H1 (cell line): ENCODE measurements at regions not wholly inside any gene's neighbourhood (a gene's known extent, or its start where the extent isn't known, plus 50 kb on each side); places are given as distances from the start of the nearest gene placed in this dataset.

Experiments
- CTCF ChIA-PET: fragments of 300-600 bp; sonication (Branson Sonifier 250); formaldehyde crosslinking; loops from one replicate; lab custom pipeline; 2021; ENCODE audit not compliant: partially characterized antibody; lab: Charles Lee
- POLR2A ChIA-PET: fragments of 300-600 bp; sonication (Branson Sonifier 250); formaldehyde crosslinking; loops from one replicate; lab custom pipeline; 2021; ENCODE audit warnings: inconsistent platforms; ENCODE audit not compliant: partially characterized antibody; lab: Charles Lee
- DNase-seq, 2 experiments: peaks; one replicate each; pipeline versions ENCODE4 v3.0.0 to v3.0.0-alpha.2; 2010 to 2022; ENCODE audit warnings: low spot score in 2 of 2, low read depth in 1 of 2, mixed read lengths in 1 of 2
- FAIRE-seq: peaks from 2 replicates; lab custom pipeline; 2011; peaks lifted over from hg19 to GRCh38; lab: Jason Lieb, UNC
- H2AFZ ChIP-seq: 2 replicates; pipeline ENCODE4 v1.8.1; 2012; ENCODE audit warnings: low read length, inconsistent platforms
- H2AK5ac ChIP-seq: 2 replicates; pipeline ENCODE4 v1.6.1; 2013; ENCODE audit warnings: low read depth, low read length
- H2BK120ac ChIP-seq: replicated peaks from 2 replicates; pipeline ENCODE3; 2013; ENCODE audit warnings: low read depth, low read length, inconsistent platforms
- H2BK12ac ChIP-seq: 2 replicates; pipeline ENCODE4 v1.6.1; 2013; ENCODE audit warnings: low read depth, low read length
- H2BK15ac ChIP-seq: 2 replicates; pipeline ENCODE4 v1.6.1; 2013; ENCODE audit warnings: low read length
- H2BK20ac ChIP-seq: 2 replicates; pipeline ENCODE4 v1.6.1; 2013; ENCODE audit warnings: low read length
- H2BK5ac ChIP-seq: 2 replicates; pipeline ENCODE4 v1.6.1; 2013; ENCODE audit warnings: low read depth, low read length
- H3K14ac ChIP-seq: 2 replicates; pipeline ENCODE4 v1.6.1; 2013; ENCODE audit warnings: inconsistent platforms; ENCODE audit not compliant: insufficient read length
- H3K18ac ChIP-seq: 2 replicates; pipeline ENCODE4 v1.6.1; 2013; ENCODE audit warnings: low read length; ENCODE audit errors: extremely low read depth
- H3K23ac ChIP-seq: 2 replicates; pipeline ENCODE4 v1.6.1; 2013; ENCODE audit warnings: inconsistent platforms; ENCODE audit not compliant: insufficient read length
- H3K23me2 ChIP-seq: 2 replicates; pipeline ENCODE4 v1.6.1; 2013; ENCODE audit warnings: low read depth, low read length
- H3K27ac ChIP-seq: 2 replicates; pipeline ENCODE4 v1.6.1; 2011; ENCODE audit warnings: low read depth, low read length, inconsistent platforms
- H3K27me3 ChIP-seq, 4 experiments: replicated peaks in 1 of 4; 1 replicate in 1 of 4; 2 replicates in 3 of 4; pipeline versions ENCODE4 v1.6.1 to v1.8.1; 2011 to 2013; ENCODE audit warnings: low read length in 3 of 4, mild to moderate bottlenecking in 3 of 4, inconsistent platforms in 2 of 4, mixed read lengths in 2 of 4, moderate library complexity in 1 of 4; ENCODE audit not compliant: control insufficient read depth in 3 of 4, insufficient read depth in 3 of 4; ENCODE audit errors: extremely low read depth in 1 of 4
- H3K36me3 ChIP-seq, 4 experiments: 2 replicates each; pipeline versions ENCODE4 v1.6.1 to v1.8.1; 2011 to 2013; ENCODE audit warnings: mild to moderate bottlenecking in 4 of 4, low read length in 3 of 4, moderate library complexity in 2 of 4, control low read depth in 1 of 4, inconsistent platforms in 1 of 4; ENCODE audit not compliant: insufficient read depth in 4 of 4, control insufficient read depth in 2 of 4
- H3K4ac ChIP-seq: replicated peaks from 2 replicates; pipeline ENCODE3; 2013; ENCODE audit warnings: low read length, low read depth, mixed read lengths, inconsistent platforms; ENCODE audit not compliant: insufficient read length
- H3K4me1 ChIP-seq, 4 experiments: replicated peaks in 1 of 4; 1 replicate in 1 of 4; 2 replicates in 3 of 4; pipeline versions ENCODE4 v1.6.1 to v1.8.1; 2011 to 2013; ENCODE audit warnings: low read length in 3 of 4, inconsistent platforms in 2 of 4, mixed read lengths in 1 of 4; ENCODE audit not compliant: insufficient read depth in 4 of 4, control insufficient read depth in 3 of 4
- H3K4me2 ChIP-seq, 2 experiments: 2 replicates each; pipeline versions ENCODE4 v1.6.1 to v1.8.1; 2011 to 2013; ENCODE audit warnings: low read depth in 2 of 2, low read length in 2 of 2, control low read depth in 1 of 2, inconsistent platforms in 1 of 2, mild to moderate bottlenecking in 1 of 2; ENCODE audit not compliant: insufficient read depth in 1 of 2
- H3K4me3 ChIP-seq, 4 experiments: fragments of 200-600, 300-600 bp in 1 of 4; sonication (generic), shearing (Covaris generic), sonication (Bioruptor Twin) in 1 of 4; 2 replicates each; pipeline versions ENCODE4 v1.5.1 to v1.8.1; 2011 to 2016; ENCODE audit warnings: low read length in 4 of 4, low read depth in 3 of 4, control low read depth in 2 of 4, inconsistent platforms in 2 of 4, mild to moderate bottlenecking in 2 of 4, mixed read lengths in 1 of 4, moderate library complexity in 1 of 4; ENCODE audit not compliant: insufficient read depth in 2 of 4; ENCODE audit errors: extremely low read depth in 1 of 4
- H3K56ac ChIP-seq: replicated peaks from 2 replicates; pipeline ENCODE3; 2013; ENCODE audit warnings: low read depth, mild to moderate bottlenecking, mixed read lengths, low read length, inconsistent platforms; ENCODE audit not compliant: insufficient read length
- H3K79me1 ChIP-seq: 2 replicates; pipeline ENCODE4 v1.6.1; 2013; ENCODE audit warnings: low read depth, low read length, control low read depth
- H3K79me2 ChIP-seq, 2 experiments: 2 replicates each; pipeline versions ENCODE4 v1.6.1 to v1.8.1; 2012 to 2013; ENCODE audit warnings: low read length in 2 of 2, mild to moderate bottlenecking in 2 of 2, inconsistent platforms in 1 of 2; ENCODE audit not compliant: insufficient read depth in 2 of 2, control insufficient read depth in 1 of 2
- H3K9ac ChIP-seq, 4 experiments: replicated peaks in 1 of 4; 1 replicate in 1 of 4; 2 replicates in 3 of 4; pipeline versions ENCODE4 v1.6.1 to v1.8.1; 2011 to 2013; ENCODE audit warnings: low read depth in 3 of 4, low read length in 3 of 4, control low read depth in 2 of 4, mild to moderate bottlenecking in 2 of 4, moderate library complexity in 2 of 4, inconsistent platforms in 1 of 4; ENCODE audit errors: extremely low read depth in 1 of 4
- H3K9me3 ChIP-seq, 2 experiments: 2 replicates each; pipeline versions ENCODE4 v1.6.1 to v1.8.1; 2012 to 2013; ENCODE audit warnings: mild to moderate bottlenecking in 2 of 2, moderate library complexity in 2 of 2, control low read depth in 1 of 2, inconsistent platforms in 1 of 2, low read depth in 1 of 2, low read length in 1 of 2, mixed read lengths in 1 of 2; ENCODE audit not compliant: insufficient read depth in 2 of 2
- H4K20me1 ChIP-seq, 2 experiments: replicated peaks in 1 of 2; 2 replicates each; pipeline versions ENCODE3 to v1.8.1; 2011 to 2013; ENCODE audit warnings: inconsistent platforms in 2 of 2, low read length in 2 of 2, mild to moderate bottlenecking in 1 of 2; ENCODE audit not compliant: insufficient read depth in 2 of 2, control insufficient read depth in 1 of 2
- H4K5ac ChIP-seq: 2 replicates; pipeline ENCODE4 v1.6.1; 2013; ENCODE audit warnings: low read length, low read depth, mixed read lengths, inconsistent platforms; ENCODE audit not compliant: insufficient read length
- H4K8ac ChIP-seq: 2 replicates; pipeline ENCODE4 v1.8.0; 2013; ENCODE audit warnings: mild to moderate bottlenecking, moderate library complexity, low read length, inconsistent platforms; ENCODE audit not compliant: insufficient read depth; ENCODE audit errors: extremely low read depth
- H4K91ac ChIP-seq: replicated peaks from 2 replicates; pipeline ENCODE3; 2013; ENCODE audit warnings: low read length, mixed read lengths, inconsistent platforms; ENCODE audit not compliant: insufficient read length
- BRCA1 ChIP-seq: IDR thresholded peaks from 2 replicates; pipeline ENCODE4 v1.6.1; 2012; ENCODE audit warnings: low read depth, low read length, improper control_type of control experiment
- JUND ChIP-seq: IDR thresholded peaks from 2 replicates; pipeline ENCODE4 v1.6.1; 2011; ENCODE audit warnings: mild to moderate bottlenecking, improper control_type of control experiment, low read length
- RBBP5 ChIP-seq: IDR thresholded peaks from 2 replicates; pipeline ENCODE4 v1.7.1; 2012; ENCODE audit warnings: low read depth, mild to moderate bottlenecking, inconsistent platforms, low read length, moderate library complexity, borderline replicate concordance
- RNF2 ChIP-seq: fragments of 200-900, 300-1000 bp; sonication (generic); IDR thresholded peaks from 2 replicates; pipeline ENCODE4 v1.7.1; 2016; ENCODE audit warnings: borderline replicate concordance, low read depth, mild to moderate bottlenecking, antibody characterized with exemption, low read length; ENCODE audit not compliant: poor library complexity, severe bottlenecking; ENCODE audit errors: missing control alignments
- TCF12 ChIP-seq: IDR thresholded peaks from 2 replicates; pipeline ENCODE4 v1.6.1; 2011; ENCODE audit warnings: low read depth, mild to moderate bottlenecking, low read length
- WGBS, 2 experiments: shearing (Covaris generic) in 1 of 2; methylation state at CpG; one replicate each; pipeline versions ENCODE4 v1.1.6 to v1.1.7; 2013 to 2015; ENCODE audit warnings: low lambda C conversion rate in 2 of 2, mixed read lengths in 2 of 2, inconsistent platforms in 1 of 2, low coverage in 1 of 2, missing lambda C conversion rate in 1 of 2; ENCODE audit not compliant: insufficient replicate concordance in 2 of 2, insufficient coverage in 1 of 2, insufficient read length in 1 of 2; ENCODE audit errors: extremely low coverage in 1 of 2, missing lambda C conversion rate in 1 of 2; 5-methylcytosine and 5-hydroxymethylcytosine counted together
- TF ChIP-seq, protein P1 (sequence below): IDR thresholded peaks from 2 replicates; pipeline ENCODE4 v1.6.1; 2012; ENCODE audit warnings: inconsistent platforms

DNA sequence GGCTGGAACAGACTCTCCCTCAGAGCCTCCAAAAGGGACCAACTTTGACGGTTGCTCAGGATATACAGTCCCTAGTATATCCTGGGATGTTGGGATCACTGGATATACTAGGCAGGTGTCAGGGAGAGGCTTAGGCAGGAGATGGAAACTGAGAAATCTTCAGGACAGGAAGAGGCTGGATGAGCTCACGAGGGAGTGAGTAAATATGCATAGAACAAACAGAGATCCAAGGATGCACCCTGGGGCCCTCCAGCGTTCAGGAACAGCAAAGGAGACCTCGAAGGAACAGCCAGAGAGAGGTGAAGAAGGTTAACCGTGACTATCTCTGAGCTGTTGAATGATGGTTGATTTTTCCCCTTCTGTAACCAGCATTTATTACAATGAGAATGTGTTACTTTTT lies 191.3 kb downstream of the BMP7 start:
- Histone ChIP-seq H2BK20ac (no peak overlapping the region), H3K4me3 (no peak overlapping the region), H3K23ac (no peak overlapping the region), H4K5ac (no peak overlapping the region), H2BK5ac (no peak overlapping the region), H3K14ac (no peak overlapping the region), H2BK12ac (no peak overlapping the region), H3K27me3 (peaks cover 2 to 16% (median 12%) of the 10 kb centered on the region in 4 experiments; a peak in 6 of 7 replicates), H4K8ac (no peak overlapping the region), H2AK5ac (no peak overlapping the region), H3K27ac (no peak overlapping the region), H3K36me3 (no peaks in the 10 kb centered on the region), H3K4me1 (peaks cover 4 to 12% (median 5%) of the 10 kb centered on the region in 4 experiments), H3K9me3 (peaks cover 0 to 5% of the 10 kb centered on the region in 2 experiments; a peak in 2 of 4 replicates), H3K79me2 (no peaks in the 10 kb centered on the region), H3K79me1 (no peaks in the 10 kb centered on the region), H3K56ac (no peak overlapping the region), H2BK120ac (no peak overlapping the region), H3K9ac (no peak overlapping the region), H2BK15ac (no peak overlapping the region), H3K4me2 (no peak overlapping the region), H4K20me1 (no peaks in the 10 kb centered on the region), H3K18ac (no peak overlapping the region), H4K91ac (no peak overlapping the region), H2AFZ (no peak overlapping the region), H3K23me2 (peaks cover 3% of the 10 kb centered on the region), H3K4ac (no peak overlapping the region)
- CTCF ChIA-PET = interaction anchor here (0.9 kb wide), 1 partner anchor 14 kb away, joined by 3 read pairs; no protein-coding TSS in a partner anchor
- DNase-seq (no peak), FAIRE-seq (no peak)
- POLR2A ChIA-PET = interaction anchor here (0.6 kb wide), 1 partner anchor 414 kb away, joined by 3 read pairs; no protein-coding TSS in a partner anchor
- 88% methylated on average over 5 of the region's 5 CpGs; no CpG with 5 or more reads in 1 of the 2 experiments for WGBS, 2 experiments
- TF ChIP-seq, protein P1, sequence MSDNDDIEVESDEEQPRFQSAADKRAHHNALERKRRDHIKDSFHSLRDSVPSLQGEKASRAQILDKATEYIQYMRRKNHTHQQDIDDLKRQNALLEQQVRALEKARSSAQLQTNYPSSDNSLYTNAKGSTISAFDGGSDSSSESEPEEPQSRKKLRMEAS = no peak
- no peak for TF ChIP-seq BRCA1
- no peak for TF ChIP-seq RNF2
- TF ChIP-seq TCF12 = no peak
- no peak for TF ChIP-seq JUND
- no peak for TF ChIP-seq RBBP5
